BJ (cell line): ENCODE measurements at regions not wholly inside any gene's neighbourhood (a gene's known extent, or its start where the extent isn't known, plus 50 kb on each side); places are given as distances from the start of the nearest gene placed in this dataset.
"Not testable (repeated sequence)": the region's sequence is repeated elsewhere in the genome, so short reads cannot be mapped to it uniquely, and the experiment has no call there.

ENCODE experiments used
- CTCF ChIA-PET: fragments of 350-600 bp; formaldehyde crosslinking; extraction: SDS; loops from one replicate; lab custom pipeline; 2021; ENCODE audit warnings: antibody characterized with exemption, inconsistent platforms; lab: Yijun Ruan, JAX
- POLR2A ChIA-PET: fragments of 300-600 bp; sonication (Branson Sonifier 250); formaldehyde crosslinking; extraction: SDS; loops from one replicate; lab custom pipeline; 2021; ENCODE audit warnings: antibody characterized with exemption; lab: Charles Lee
- DNase-seq: peaks from one replicate; pipeline ENCODE4 v3.0.0-alpha.2; 2011; ENCODE audit warnings: low read depth
- H3K27me3 ChIP-seq: 2 replicates; pipeline ENCODE4 v1.6.0; 2011; ENCODE audit warnings: low read length; ENCODE audit not compliant: control insufficient read depth, insufficient read depth
- H3K36me3 ChIP-seq: 2 replicates; pipeline ENCODE4 v1.5.1; 2011; ENCODE audit warnings: low read length; ENCODE audit not compliant: control insufficient read depth, insufficient read depth
- H3K4me3 ChIP-seq: 2 replicates; pipeline ENCODE4 v1.5.1; 2011; ENCODE audit warnings: low read depth, mild to moderate bottlenecking, control low read depth, low read length
- CTCF ChIP-seq: IDR thresholded peaks from 2 replicates; pipeline ENCODE4 v1.5.1; 2011; ENCODE audit warnings: low read depth, mild to moderate bottlenecking, control low read depth, inconsistent platforms, low read length, moderate library complexity; ENCODE audit not compliant: insufficient read depth

- no peaks in the 10 kb centered on the region for H3K27me3 ChIP-seq
- no peak overlapping the region for H3K4me3 ChIP-seq
- ChIA-PET CTCF (interaction anchor here (0.6 to 2.1 kb wide), 4 partner anchors 10 to 791 kb away, joined by 3 to 6 read pairs (median 3); no protein-coding TSS in a partner anchor), POLR2A (interaction anchor here (1.0 kb wide), 1 partner anchor 14 kb away, joined by 3 read pairs; no protein-coding TSS in a partner anchor)
- no peaks in the 10 kb centered on the region for H3K36me3 ChIP-seq
- TF ChIP-seq CTCF: no peak
- no peak for DNase-seq
These were observed 125.8 kb downstream of the RASSF10 start for GRCh38 chr11:13134886-13135285.

- POLR2A ChIA-PET: interaction anchor here (0.6 kb wide), 1 partner anchor 8 kb away, joined by 6 read pairs; no protein-coding TSS in a partner anchor
- peak; percentile 72 for DNase-seq
These were observed 126.5 kb downstream of the RASSF10 start for GRCh38 chr11:13135385-13136271.

GRCh38 chr11:13136272-13136596 lies 127.1 kb downstream of the RASSF10 start:
- ChIA-PET POLR2A (interaction anchor here (0.6 kb wide), 1 partner anchor 8 kb away, joined by 6 read pairs; no protein-coding TSS in a partner anchor), CTCF (interaction anchor here (0.6 to 1.4 kb wide), 5 partner anchors 17 to 199 kb away, joined by 3 to 4 read pairs (median 3); partner anchors contain the start of gene RASSF10)
- no peak for TF ChIP-seq CTCF
- H3K4me3 ChIP-seq: no peak overlapping the region
- H3K36me3 ChIP-seq: no peaks in the 10 kb centered on the region
- no peak for DNase-seq
- H3K27me3 ChIP-seq: no peaks in the 10 kb centered on the region

More at GRCh38 chr11:13135385-13136271, 126.5 kb downstream of the RASSF10 start:
- H3K27me3 ChIP-seq: no peaks in the 10 kb centered on the region
- TF ChIP-seq CTCF: no peak
- no peak overlapping the region for H3K4me3 ChIP-seq
- no peaks in the 10 kb centered on the region for H3K36me3 ChIP-seq
- CTCF ChIA-PET: interaction anchor here (0.6 to 2.1 kb wide), 7 partner anchors 10 to 200 kb away, joined by 3 to 6 read pairs (median 3); partner anchors contain the start of gene RASSF10

- no peak for TF ChIP-seq CTCF
- POLR2A ChIA-PET: interaction anchor here (1.0 kb wide), 1 partner anchor 18 kb away, joined by 3 read pairs; no protein-coding TSS in a partner anchor
- CTCF ChIA-PET: interaction anchor here (0.7 to 2.4 kb wide), 2 partner anchors 15 to 19 kb away, joined by 3 to 10 read pairs; no protein-coding TSS in a partner anchor
- no peaks in the 10 kb centered on the region for H3K27me3 ChIP-seq
- no peak for DNase-seq
- no peaks in the 10 kb centered on the region for H3K36me3 ChIP-seq
- no peak overlapping the region for H3K4me3 ChIP-seq
These were observed 128.8 kb downstream of the RASSF10 start for GRCh38 chr11:13137844-13138301.

- CTCF ChIA-PET: interaction anchor here (0.7 to 2.4 kb wide), 2 partner anchors 14 to 175 kb away, joined by 3 to 10 read pairs; no protein-coding TSS in a partner anchor
- DNase-seq, H3K27me3 ChIP-seq, POLR2A ChIA-PET, H3K36me3 ChIP-seq, H3K4me3 ChIP-seq: not testable (repeated sequence)
These were observed 130.0 kb downstream of the RASSF10 start for GRCh38 chr11:13139085-13139484.
